Omental fat pad (tissue), 3 donors: ENCODE measurements at regions not wholly inside any gene's neighbourhood (a gene's known extent, or its start where the extent isn't known, plus 50 kb on each side); places are given as distances from the start of the nearest gene placed in this dataset.
"Not testable (repeated sequence)": the region's sequence is repeated elsewhere in the genome, so short reads cannot be mapped to it uniquely, and the experiment has no call there.

Experiments used
- ATAC-seq: fragments of 150-250 bp; one replicate; pipeline ENCODE4 v1.9.1; 2016; ENCODE audit warnings: mild to moderate bottlenecking, moderate library complexity; ENCODE audit not compliant: low FRiP score
- DNase-seq: peaks from one replicate; pipeline ENCODE4 v3.0.0-alpha.2; 2019; ENCODE audit warnings: low spot score
- CTCF ChIP-seq, 3 donors: fragments of 450-650 bp; IDR thresholded peaks; one replicate each; pipeline ENCODE4 v1.5.1; 2016 to 2017; ENCODE audit warnings: antibody characterized with exemption in 3 of 3, mild to moderate bottlenecking in 3 of 3, moderate library complexity in 2 of 3

GRCh38 chr7:91378131-91378530, 113.9 kb downstream of the FZD1 start:
- no peak for TF ChIP-seq CTCF (IDR thresholded peaks at IDR 0.05)
- DNase-seq (no peak), ATAC-seq (no peak)

- no peak for TF ChIP-seq CTCF (IDR thresholded peaks at IDR 0.05)
- ATAC-seq = peak; percentile 50
- DNase-seq = no peak
Observed at GRCh38 chr7:91379236-91379635, 115.0 kb downstream of the FZD1 start.

GRCh38 chr7:91379991-91380390, 115.8 kb downstream of the FZD1 start:
- no peak for DNase-seq
- ATAC-seq = no peak
- no peak for TF ChIP-seq CTCF (IDR thresholded peaks at IDR 0.05)

- no peak for TF ChIP-seq CTCF (IDR thresholded peaks at IDR 0.05)
- ATAC-seq (no peak), DNase-seq (no peak)
Observed at GRCh38 chr7:91383053-91383904, 119.0 kb downstream of the FZD1 start.

- no peak for TF ChIP-seq CTCF (IDR thresholded peaks at IDR 0.05)
- DNase-seq (no peak), ATAC-seq (no peak)
Observed at GRCh38 chr7:91383905-91384274, 119.7 kb downstream of the FZD1 start.

- not testable (repeated sequence) for DNase-seq, ATAC-seq
Observed at GRCh38 chr7:91394757-91395156, 130.5 kb downstream of the FZD1 start.

- not testable (repeated sequence) for ATAC-seq, DNase-seq
Observed at GRCh38 chr7:91395313-91395712, 131.1 kb downstream of the FZD1 start.

- DNase-seq (no peak), ATAC-seq (peak; percentile 92)
- TF ChIP-seq CTCF (IDR thresholded peaks at IDR 0.05) = no peak
Observed at GRCh38 chr7:91397096-91397495, 132.9 kb downstream of the FZD1 start.
